Suprapubic skin (tissue), 4 donors: ENCODE measurements at regions not wholly inside any gene's neighbourhood (a gene's known extent, or its start where the extent isn't known, plus 50 kb on each side); places are given as distances from the start of the nearest gene placed in this dataset.

ENCODE experiments used
- DNase-seq, 2 donors: peaks; one replicate each; pipeline ENCODE4 v3.0.0-alpha.2; 2019; ENCODE audit warnings: low spot score in 2 of 2
- H3K27ac ChIP-seq: fragments of 200-600 bp; sonication (generic); one replicate; pipeline ENCODE4 v1.5.1; 2019
- H3K27me3 ChIP-seq: fragments of 200-600 bp; sonication (generic); one replicate; pipeline ENCODE4 v1.5.1; 2019
- H3K36me3 ChIP-seq: fragments of 200-600 bp; sonication (generic); one replicate; pipeline ENCODE4 v1.5.1; 2019
- H3K4me1 ChIP-seq: fragments of 200-600 bp; sonication (generic); one replicate; pipeline ENCODE4 v1.5.1; 2019
- H3K4me3 ChIP-seq: fragments of 200-600 bp; sonication (generic); one replicate; pipeline ENCODE4 v1.5.1; 2019; ENCODE audit warnings: mild to moderate bottlenecking
- H3K9me3 ChIP-seq: fragments of 200-600 bp; sonication (generic); one replicate; pipeline ENCODE4 v1.5.1; 2019
- CTCF ChIP-seq, 2 donors: fragments of 200-600 bp in 1 of 2; fragments of 450-650 bp in 1 of 2; sonication (generic) in 1 of 2; IDR thresholded peaks; one replicate each; pipeline ENCODE4 v1.5.1; 2016 to 2019; ENCODE audit warnings: antibody characterized with exemption in 2 of 2, mild to moderate bottlenecking in 1 of 2, moderate library complexity in 1 of 2
- EP300 ChIP-seq: sonication (generic); formaldehyde crosslinking; IDR thresholded peaks from one replicate; pipeline ENCODE4 v1.6.1; 2017; ENCODE audit warnings: antibody characterized with exemption
- POLR2A ChIP-seq, 2 donors: fragments of 450-650 bp; IDR thresholded peaks; one replicate each; pipeline ENCODE4 v1.6.1; 2017; ENCODE audit warnings: antibody characterized with exemption in 2 of 2, mild to moderate bottlenecking in 2 of 2, moderate library complexity in 2 of 2
- POLR2AphosphoS5 ChIP-seq, 3 donors: sonication (generic); formaldehyde crosslinking; IDR thresholded peaks; one replicate each; pipeline ENCODE4 v1.6.1; 2017; ENCODE audit warnings: antibody characterized with exemption in 3 of 3
- WGBS: methylation state at CpG from one replicate; pipeline ENCODE4 v1.1.5; 2018; 5-methylcytosine and 5-hydroxymethylcytosine counted together

DNA sequence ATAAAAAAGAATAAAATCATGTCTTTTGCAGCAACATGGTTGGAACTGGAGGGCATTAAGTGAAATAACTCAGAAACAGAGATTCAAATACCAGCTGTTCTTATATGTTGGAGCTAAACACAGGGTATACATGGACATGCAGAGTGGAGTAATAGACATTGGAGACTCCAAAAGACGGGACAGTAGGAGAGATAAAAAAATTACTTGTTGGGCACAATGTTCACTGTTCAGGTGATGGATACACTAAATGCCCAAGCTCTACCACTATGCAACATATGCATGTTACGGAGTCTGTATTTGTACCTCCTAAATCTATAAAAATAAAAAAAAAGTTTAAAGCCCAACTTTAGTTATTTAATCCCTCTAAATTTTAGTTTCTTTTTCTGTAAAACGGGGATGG is 184.6 kb upstream of the TPK1 start:
- Histone ChIP-seq H3K36me3 (no peaks in the 10 kb centered on the region), H3K4me3 (no peak overlapping the region), H3K27ac (no peak overlapping the region), H3K9me3 (no peaks in the 10 kb centered on the region), H3K4me1 (no peaks in the 10 kb centered on the region), H3K27me3 (no peaks in the 10 kb centered on the region)
- 90% methylated on average over 3 of the region's 3 CpGs for WGBS
- DNase-seq = no peak
- TF ChIP-seq POLR2AphosphoS5 (IDR thresholded peaks at IDR 0.05) = no peak
- no peak for TF ChIP-seq POLR2A (IDR thresholded peaks at IDR 0.05)
- TF ChIP-seq CTCF (IDR thresholded peaks at IDR 0.05) = no peak
- no peak for TF ChIP-seq EP300

GRCh38 chr7:145016068-145016467 is 180.2 kb upstream of the TPK1 start:
- 66% methylated on average over 3 of the region's 3 CpGs for WGBS
- no peak overlapping the region for H3K4me3 ChIP-seq
- TF ChIP-seq EP300 (no peak), POLR2A (IDR thresholded peaks at IDR 0.05) (no peak), POLR2AphosphoS5 (IDR thresholded peaks at IDR 0.05) (no peak), CTCF (IDR thresholded peaks at IDR 0.05) (no peak)
- H3K4me1 ChIP-seq = no peaks in the 10 kb centered on the region
- no peak overlapping the region for H3K27ac ChIP-seq
- DNase-seq = no peak
- no peaks in the 10 kb centered on the region for H3K9me3 ChIP-seq
- no peaks in the 10 kb centered on the region for H3K27me3 ChIP-seq
- H3K36me3 ChIP-seq = no peaks in the 10 kb centered on the region

- Histone ChIP-seq H3K4me3 (no peak overlapping the region), H3K27ac (no peak overlapping the region), H3K27me3 (no peaks in the 10 kb centered on the region), H3K36me3 (no peaks in the 10 kb centered on the region), H3K9me3 (no peaks in the 10 kb centered on the region), H3K4me1 (no peaks in the 10 kb centered on the region)
- DNase-seq = no peak
- no peak for TF ChIP-seq CTCF (IDR thresholded peaks at IDR 0.05)
- no peak for TF ChIP-seq EP300
- TF ChIP-seq POLR2AphosphoS5 (IDR thresholded peaks at IDR 0.05) = no peak
- TF ChIP-seq POLR2A (IDR thresholded peaks at IDR 0.05) = no peak
- 82% methylated on average over 3 of the region's 3 CpGs for WGBS
Observed at GRCh38 chr7:145009876-145010275, 174.0 kb upstream of the TPK1 start.

- peaks cover 5% of the 10 kb centered on the region for H3K9me3 ChIP-seq
- TF ChIP-seq POLR2A (IDR thresholded peaks at IDR 0.05) (no peak), POLR2AphosphoS5 (IDR thresholded peaks at IDR 0.05) (no peak), CTCF (IDR thresholded peaks at IDR 0.05) (no peak), EP300 (no peak)
- H3K36me3 ChIP-seq = no peaks in the 10 kb centered on the region
- 63% methylated on average over 2 of the region's 2 CpGs for WGBS
- no peaks in the 10 kb centered on the region for H3K4me1 ChIP-seq
- H3K4me3 ChIP-seq = no peak overlapping the region
- H3K27me3 ChIP-seq = no peaks in the 10 kb centered on the region
- H3K27ac ChIP-seq = no peak overlapping the region
- no peak for DNase-seq
Observed at GRCh38 chr7:145005601-145006000, 169.7 kb upstream of the TPK1 start.

GRCh38 chr7:144997512-144997911 is 161.7 kb upstream of the TPK1 start:
- Histone ChIP-seq H3K27ac (no peak overlapping the region), H3K9me3 (peaks cover 26% of the 10 kb centered on the region), H3K4me1 (no peaks in the 10 kb centered on the region), H3K4me3 (no peak overlapping the region), H3K27me3 (no peaks in the 10 kb centered on the region), H3K36me3 (no peaks in the 10 kb centered on the region)
- no peak for TF ChIP-seq POLR2AphosphoS5 (IDR thresholded peaks at IDR 0.05)
- TF ChIP-seq POLR2A (IDR thresholded peaks at IDR 0.05) = no peak
- TF ChIP-seq CTCF (IDR thresholded peaks at IDR 0.05) = no peak
- no peak for TF ChIP-seq EP300
- no peak for DNase-seq
